ENCODE measurements at regions not wholly inside any gene's neighbourhood (a gene's known extent, or its start where the extent isn't known, plus 50 kb on each side); places are given as distances from the start of the nearest gene placed in this dataset.

- peaks cover 0 to 10% (median 4%) of the 10 kb centered on the region in 4 donors for H3K9me3 ChIP-seq
- no peak for TF ChIP-seq EP300 (IDR thresholded peaks at IDR 0.05)
- no peak for TF ChIP-seq POLR2AphosphoS5 (IDR thresholded peaks at IDR 0.05)
- TF ChIP-seq, protein P1, sequence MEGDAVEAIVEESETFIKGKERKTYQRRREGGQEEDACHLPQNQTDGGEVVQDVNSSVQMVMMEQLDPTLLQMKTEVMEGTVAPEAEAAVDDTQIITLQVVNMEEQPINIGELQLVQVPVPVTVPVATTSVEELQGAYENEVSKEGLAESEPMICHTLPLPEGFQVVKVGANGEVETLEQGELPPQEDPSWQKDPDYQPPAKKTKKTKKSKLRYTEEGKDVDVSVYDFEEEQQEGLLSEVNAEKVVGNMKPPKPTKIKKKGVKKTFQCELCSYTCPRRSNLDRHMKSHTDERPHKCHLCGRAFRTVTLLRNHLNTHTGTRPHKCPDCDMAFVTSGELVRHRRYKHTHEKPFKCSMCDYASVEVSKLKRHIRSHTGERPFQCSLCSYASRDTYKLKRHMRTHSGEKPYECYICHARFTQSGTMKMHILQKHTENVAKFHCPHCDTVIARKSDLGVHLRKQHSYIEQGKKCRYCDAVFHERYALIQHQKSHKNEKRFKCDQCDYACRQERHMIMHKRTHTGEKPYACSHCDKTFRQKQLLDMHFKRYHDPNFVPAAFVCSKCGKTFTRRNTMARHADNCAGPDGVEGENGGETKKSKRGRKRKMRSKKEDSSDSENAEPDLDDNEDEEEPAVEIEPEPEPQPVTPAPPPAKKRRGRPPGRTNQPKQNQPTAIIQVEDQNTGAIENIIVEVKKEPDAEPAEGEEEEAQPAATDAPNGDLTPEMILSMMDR (IDR thresholded peaks at IDR 0.05) = no peak
- no peak for TF ChIP-seq POLR2A (IDR thresholded peaks at IDR 0.05)
- H3K27me3 ChIP-seq = peaks cover 0 to 59% (median 3%) of the 10 kb centered on the region in 3 donors
- no peak overlapping the region for H3K4me3 ChIP-seq
- intact Hi-C loops (cut with DNase I; ENCODE audit: low total_unique reads) = no loop called here
- no peak for DNase-seq
- peaks cover 0 to 3% (median 0%) of the 10 kb centered on the region in 4 donors for H3K4me1 ChIP-seq
- WGBS, 5 donors = 75 to 88% (median 78%) methylated on average over 7 of the region's 7 CpGs
- H3K27ac ChIP-seq = no peak overlapping the region
- H3K36me3 ChIP-seq = no peaks in the 10 kb centered on the region
These were observed 61.2 kb upstream of the DIO3 start for GRCh38 chr14:101500061-101500460.

DNA sequence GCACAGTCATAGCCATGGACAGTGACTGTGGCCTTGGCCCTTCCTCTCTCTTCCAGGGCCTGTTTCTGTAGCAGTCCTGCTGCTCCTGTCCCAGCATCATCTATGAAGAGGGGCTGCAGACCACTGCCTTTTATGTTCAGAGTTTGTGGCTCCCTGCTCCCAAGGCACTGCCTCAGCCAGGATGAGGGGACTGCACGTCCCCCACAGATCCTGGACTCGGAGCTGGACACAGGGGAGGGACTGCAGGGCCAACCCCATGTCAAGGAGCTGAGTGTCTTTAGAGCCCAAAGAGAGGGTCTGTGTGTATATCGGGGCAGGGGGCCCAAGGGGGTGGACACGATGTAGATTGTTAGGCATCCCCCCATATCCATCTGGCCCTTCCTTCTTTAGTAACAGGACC lies 60.6 kb upstream of the DIO3 start:
- Histone ChIP-seq H3K4me1 (peaks cover 0 to 3% (median 0%) of the 10 kb centered on the region in 4 donors), H3K27ac (no peak overlapping the region), H3K9me3 (peaks cover 0 to 10% (median 4%) of the 10 kb centered on the region in 4 donors), H3K36me3 (no peaks in the 10 kb centered on the region), H3K4me3 (no peak overlapping the region), H3K27me3 (peaks cover 0 to 59% (median 3%) of the 10 kb centered on the region in 3 donors)
- intact Hi-C loops (cut with DNase I; ENCODE audit: low total_unique reads) = no loop called here
- no peak for DNase-seq
- WGBS, 5 donors = 46 to 84% (median 69%) methylated on average over 4 of the region's 4 CpGs
- no peak for TF ChIP-seq POLR2A (IDR thresholded peaks at IDR 0.05)
- TF ChIP-seq POLR2AphosphoS5 (IDR thresholded peaks at IDR 0.05) = no peak
- TF ChIP-seq EP300 (IDR thresholded peaks at IDR 0.05) = no peak
- TF ChIP-seq, protein P1 (IDR thresholded peaks at IDR 0.05) = no peak

- TF ChIP-seq POLR2AphosphoS5 (IDR thresholded peaks at IDR 0.05) (no peak), EP300 (IDR thresholded peaks at IDR 0.05) (no peak), POLR2A (IDR thresholded peaks at IDR 0.05) (no peak)
- TF ChIP-seq, protein P1 (IDR thresholded peaks at IDR 0.05) = no peak
- H3K9me3 ChIP-seq = peaks cover 0 to 10% (median 4%) of the 10 kb centered on the region in 4 donors
- H3K27me3 ChIP-seq = peaks cover 0 to 55% (median 3%) of the 10 kb centered on the region in 3 donors
- H3K4me3 ChIP-seq = no peak overlapping the region
- no peaks in the 10 kb centered on the region for H3K36me3 ChIP-seq
- peaks cover 0 to 3% (median 0%) of the 10 kb centered on the region in 4 donors for H3K4me1 ChIP-seq
- WGBS, 5 donors = 44 to 72% (median 46%) methylated on average over 18 of the region's 18 CpGs
- intact Hi-C loops (cut with DNase I; ENCODE audit: low total_unique reads) = no loop called here
- peak in 1 of 2 donors; percentile 13 for DNase-seq
- no peak overlapping the region for H3K27ac ChIP-seq
These were observed 60.0 kb upstream of the DIO3 start for GRCh38 chr14:101501341-101501740.

- no peaks in the 10 kb centered on the region for H3K36me3 ChIP-seq
- TF ChIP-seq EP300 (IDR thresholded peaks at IDR 0.05) = no peak
- no peak for TF ChIP-seq POLR2A (IDR thresholded peaks at IDR 0.05)
- TF ChIP-seq, protein P1 (IDR thresholded peaks at IDR 0.05) = no peak
- no peak for TF ChIP-seq POLR2AphosphoS5 (IDR thresholded peaks at IDR 0.05)
- H3K27ac ChIP-seq = no peak overlapping the region
- H3K4me3 ChIP-seq = no peak overlapping the region
- H3K9me3 ChIP-seq = peaks cover 0 to 10% (median 4%) of the 10 kb centered on the region in 4 donors
- peak in 1 of 2 donors; percentile 16 for DNase-seq
- intact Hi-C loops (cut with DNase I; ENCODE audit: low total_unique reads) = no loop called here
- H3K27me3 ChIP-seq = peaks cover 0 to 48% (median 0%) of the 10 kb centered on the region in 3 donors
- WGBS, 5 donors = 60 to 68% (median 64%) methylated on average over 12 to 15 of the region's 15 CpGs
- H3K4me1 ChIP-seq = peaks cover 0 to 3% (median 0%) of the 10 kb centered on the region in 4 donors
These were observed 59.3 kb upstream of the DIO3 start for GRCh38 chr14:101501858-101502615.
